HEK293 (cell line): ENCODE measurements at regions not wholly inside any gene's neighbourhood (a gene's known extent, or its start where the extent isn't known, plus 50 kb on each side); places are given as distances from the start of the nearest gene placed in this dataset.

Experiments used
- CTCF ChIA-PET: fragments of 350-600 bp; formaldehyde crosslinking; extraction: SDS; loops from one replicate; lab custom pipeline; 2021; ENCODE audit warnings: antibody characterized with exemption; lab: Yijun Ruan, JAX
- POLR2A ChIA-PET: fragments of 300-600 bp; formaldehyde crosslinking; extraction: SDS; loops from one replicate; lab custom pipeline; 2020; ENCODE audit warnings: antibody characterized with exemption, inconsistent platforms; lab: Yijun Ruan, JAX
- H3K27ac ChIP-seq: fragments of 200-500 bp; sonication (Bioruptor generic); 2 replicates; pipeline ENCODE4 v1.5.1; 2014; ENCODE audit warnings: low read depth, low read length, control low read depth, inconsistent platforms; ENCODE audit errors: extremely low read depth
- H3K36me3 ChIP-seq, 2 experiments: fragments of 200-500 bp in 1 of 2; sonication (Bioruptor generic) in 1 of 2; 1 replicate in 1 of 2; 2 replicates in 1 of 2; pipeline ENCODE4 v1.5.1; 2014 to 2017; ENCODE audit warnings: inconsistent platforms in 2 of 2, low read length in 2 of 2; ENCODE audit not compliant: control insufficient read depth in 2 of 2, insufficient read depth in 1 of 2
- H3K4me1 ChIP-seq: fragments of 200-500 bp; sonication (Bioruptor generic); 2 replicates; pipeline ENCODE4 v1.5.1; 2014; ENCODE audit warnings: mild to moderate bottlenecking, low read length, inconsistent platforms; ENCODE audit not compliant: control insufficient read depth, insufficient read depth
- H3K4me3 ChIP-seq: 2 replicates; pipeline ENCODE4 v1.5.1; 2011; ENCODE audit warnings: low read depth, mild to moderate bottlenecking, control low read depth, low read length, moderate library complexity
- H3K9me3 ChIP-seq: fragments of 200-500 bp; sonication (Bioruptor generic); 2 replicates; pipeline ENCODE4 v1.5.1; 2014; ENCODE audit warnings: low read depth, low read length, inconsistent platforms; ENCODE audit not compliant: control insufficient read depth, insufficient read depth
- EGR2 ChIP-seq: fragments of 450-650 bp; formaldehyde crosslinking; IDR thresholded peaks from 2 replicates; pipeline ENCODE4 v1.5.1; 2016; ENCODE audit warnings: low read depth, missing biosample characterization, missing genetic modification characterization
- GLI4 ChIP-seq: fragments of 450-650 bp; formaldehyde crosslinking; IDR thresholded peaks from 2 replicates; pipeline ENCODE4 v1.5.1; 2016; ENCODE audit warnings: missing biosample characterization, missing genetic modification characterization
- MEIS1 ChIP-seq: sonication (generic); formaldehyde crosslinking; IDR thresholded peaks from 2 replicates; pipeline ENCODE4 v1.8.1; 2022; ENCODE audit warnings: missing genetic modification reagents, mild to moderate bottlenecking, borderline replicate concordance
- MYNN ChIP-seq: fragments of 450-650 bp; formaldehyde crosslinking; IDR thresholded peaks from 2 replicates; pipeline ENCODE4 v1.5.1; 2016; ENCODE audit warnings: missing biosample characterization, missing genetic modification characterization, borderline replicate concordance
- SCRT2 ChIP-seq: fragments of 450-650 bp; formaldehyde crosslinking; IDR thresholded peaks from 2 replicates; pipeline ENCODE4 v1.5.1; 2016; ENCODE audit warnings: missing biosample characterization, missing genetic modification characterization
- YY1 ChIP-seq: fragments of 450-650 bp; formaldehyde crosslinking; IDR thresholded peaks from 2 replicates; pipeline ENCODE4 v1.5.1; 2018; ENCODE audit warnings: missing biosample characterization, missing genetic modification characterization
- ZBTB10 ChIP-seq: fragments of 450-650 bp; formaldehyde crosslinking; IDR thresholded peaks from 2 replicates; pipeline ENCODE4 v1.5.1; 2016; ENCODE audit warnings: missing biosample characterization, missing genetic modification characterization
- ZBTB44 ChIP-seq: fragments of 450-650 bp; IDR thresholded peaks from 2 replicates; pipeline ENCODE4 v1.5.1; 2018; ENCODE audit warnings: missing biosample characterization, mild to moderate bottlenecking, missing genetic modification characterization
- ZFHX2 ChIP-seq: fragments of 450-650 bp; formaldehyde crosslinking; conservative IDR thresholded peaks from 2 replicates; pipeline ENCODE4 v1.5.1; 2016; ENCODE audit warnings: missing biosample characterization, missing genetic modification characterization
- ZNF112 ChIP-seq: fragments of 450-650 bp; formaldehyde crosslinking; IDR thresholded peaks from 2 replicates; pipeline ENCODE4 v1.5.0; 2017; ENCODE audit warnings: missing biosample characterization, missing genetic modification characterization
- ZNF132 ChIP-seq: fragments of 450-650 bp; formaldehyde crosslinking; IDR thresholded peaks from 2 replicates; pipeline ENCODE4 v1.5.1; 2017; ENCODE audit warnings: missing biosample characterization, missing genetic modification characterization, borderline replicate concordance
- ZNF133 ChIP-seq: fragments of 450-650 bp; formaldehyde crosslinking; IDR thresholded peaks from 2 replicates; pipeline ENCODE4 v1.5.1; 2016; ENCODE audit warnings: missing biosample characterization, missing genetic modification characterization
- ZNF138 ChIP-seq: fragments of 450-650 bp; formaldehyde crosslinking; IDR thresholded peaks from 2 replicates; pipeline ENCODE4 v1.5.1; 2016; ENCODE audit warnings: missing biosample characterization, missing genetic modification characterization, borderline replicate concordance
- ZNF157 ChIP-seq: fragments of 450-650 bp; formaldehyde crosslinking; IDR thresholded peaks from 2 replicates; pipeline ENCODE4 v1.5.1; 2016; ENCODE audit warnings: missing biosample characterization, missing genetic modification characterization
- ZNF19 ChIP-seq: fragments of 450-650 bp; formaldehyde crosslinking; IDR thresholded peaks from 2 replicates; pipeline ENCODE4; 2016; ENCODE audit warnings: missing biosample characterization, missing genetic modification characterization, low read depth
- ZNF2 ChIP-seq: fragments of 450-650 bp; formaldehyde crosslinking; IDR thresholded peaks from 2 replicates; pipeline ENCODE4 v1.5.1; 2016; ENCODE audit warnings: missing biosample characterization, missing genetic modification characterization
- ZNF223 ChIP-seq: fragments of 450-650 bp; formaldehyde crosslinking; IDR thresholded peaks from 2 replicates; pipeline ENCODE4 v1.5.1; 2016; ENCODE audit warnings: missing biosample characterization, missing genetic modification characterization
- ZNF248 ChIP-seq: fragments of 450-650 bp; formaldehyde crosslinking; IDR thresholded peaks from 2 replicates; pipeline ENCODE4 v1.5.1; 2017; ENCODE audit warnings: missing biosample characterization, missing genetic modification characterization
- ZNF266 ChIP-seq: fragments of 450-650 bp; formaldehyde crosslinking; IDR thresholded peaks from 2 replicates; pipeline ENCODE4 v1.5.1; 2016; ENCODE audit warnings: missing biosample characterization, missing genetic modification characterization, low read depth
- ZNF513 ChIP-seq: fragments of 450-650 bp; IDR thresholded peaks from 2 replicates; pipeline ENCODE4 v1.5.1; 2018; ENCODE audit warnings: missing biosample characterization, missing genetic modification characterization
- ZNF596 ChIP-seq: fragments of 450-650 bp; IDR thresholded peaks from 2 replicates; pipeline ENCODE4 v1.5.0; 2018; ENCODE audit warnings: missing biosample characterization, mild to moderate bottlenecking, missing genetic modification characterization, moderate library complexity
- ZNF623 ChIP-seq: fragments of 450-650 bp; formaldehyde crosslinking; IDR thresholded peaks from 2 replicates; pipeline ENCODE4 v1.5.1; 2016; ENCODE audit warnings: missing biosample characterization, missing genetic modification characterization
- ZNF626 ChIP-seq: fragments of 450-650 bp; sonication (Bioruptor Pico); formaldehyde crosslinking; IDR thresholded peaks from 2 replicates; pipeline ENCODE4 v1.5.1; 2018; ENCODE audit warnings: missing biosample characterization, missing genetic modification characterization, inconsistent platforms
- ZNF701 ChIP-seq: fragments of 450-650 bp; formaldehyde crosslinking; IDR thresholded peaks from 2 replicates; pipeline ENCODE4 v1.5.1; 2016; ENCODE audit warnings: missing biosample characterization, missing genetic modification characterization
- ZNF704 ChIP-seq: fragments of 450-650 bp; formaldehyde crosslinking; IDR thresholded peaks from 2 replicates; pipeline ENCODE4 v1.5.1; 2016; ENCODE audit warnings: missing biosample characterization, missing genetic modification characterization
- ZNF776 ChIP-seq: fragments of 450-650 bp; formaldehyde crosslinking; IDR thresholded peaks from 2 replicates; pipeline ENCODE4 v1.5.0; 2017; ENCODE audit warnings: missing biosample characterization, missing genetic modification characterization, borderline replicate concordance
- ZNF785 ChIP-seq: fragments of 450-650 bp; formaldehyde crosslinking; IDR thresholded peaks from 2 replicates; pipeline ENCODE4 v1.5.1; 2016; ENCODE audit warnings: missing biosample characterization, missing genetic modification characterization
- ZNF792 ChIP-seq: fragments of 450-650 bp; formaldehyde crosslinking; IDR thresholded peaks from 2 replicates; pipeline ENCODE4 v1.5.1; 2016; ENCODE audit warnings: missing biosample characterization, missing genetic modification characterization
- ZXDB ChIP-seq: fragments of 450-650 bp; formaldehyde crosslinking; IDR thresholded peaks from 2 replicates; pipeline ENCODE4 v1.5.1; 2016; ENCODE audit warnings: missing biosample characterization, missing genetic modification characterization

GRCh38 chr16:74020095-74020670 lies 276.4 kb upstream of the PSMD7 start:
- Histone ChIP-seq H3K4me1 (no peaks in the 10 kb centered on the region), H3K4me3 (no peak overlapping the region), H3K27ac (no peak overlapping the region), H3K36me3 (no peaks in the 10 kb centered on the region), H3K9me3 (no peaks in the 10 kb centered on the region)
- TF ChIP-seq ZNF701 (tag by site-specific recombination) (no peak), ZNF266 (tag by site-specific recombination) (no peak), ZNF776 (tag by site-specific recombination) (no peak), ZNF792 (tag by site-specific recombination) (no peak), ZNF157 (tag by site-specific recombination) (no peak), YY1 (tag by site-specific recombination) (no peak), MYNN (tag by site-specific recombination) (no peak), ZBTB44 (tag by site-specific recombination) (no peak), ZNF138 (no peak), ZFHX2 (tag by site-specific recombination) (no peak), ZNF626 (tag by site-specific recombination) (no peak), ZNF133 (no peak), ZNF112 (tag by site-specific recombination) (no peak)
- ChIA-PET CTCF (interaction anchor here (0.6 kb wide), 2 partner anchors 15 to 85 kb away, joined by 3 read pairs; no protein-coding TSS in a partner anchor), POLR2A (no interaction called here)

GRCh38 chr16:74019612-74020011 lies 277.0 kb upstream of the PSMD7 start:
- H3K4me3 ChIP-seq, result no peak overlapping the region
- no peak overlapping the region for H3K27ac ChIP-seq
- TF ChIP-seq ZNF596 (tag by site-specific recombination), result no peak
- TF ChIP-seq EGR2 (tag by site-specific recombination), result no peak
- TF ChIP-seq ZNF2 (tag by site-specific recombination), result no peak
- no peak for TF ChIP-seq MEIS1
- no peak for TF ChIP-seq ZNF785 (tag by site-specific recombination)
- TF ChIP-seq ZNF513, result no peak
- no peak for TF ChIP-seq ZNF248 (tag by site-specific recombination)
- no peak for TF ChIP-seq ZNF132 (tag by site-specific recombination)
- TF ChIP-seq SCRT2 (tag by site-specific recombination), result no peak
- no peak for TF ChIP-seq ZNF223 (tag by site-specific recombination)
- TF ChIP-seq ZNF704, result no peak
- no peak for TF ChIP-seq ZNF623 (tag by site-specific recombination)
- TF ChIP-seq ZBTB10 (tag by site-specific recombination), result no peak
- TF ChIP-seq ZNF19 (tag by site-specific recombination), result no peak
- no peak for TF ChIP-seq GLI4 (tag by site-specific recombination)
- no peak for TF ChIP-seq ZNF776 (tag by site-specific recombination)
- no peak for TF ChIP-seq ZXDB (tag by site-specific recombination)
- H3K9me3 ChIP-seq, result no peaks in the 10 kb centered on the region
- no peaks in the 10 kb centered on the region for H3K36me3 ChIP-seq
- CTCF ChIA-PET, result interaction anchor here (0.6 to 1.7 kb wide), 3 partner anchors 16 to 88 kb away, joined by 3 to 4 read pairs (median 3); no protein-coding TSS in a partner anchor
- POLR2A ChIA-PET, result no interaction called here
- no peaks in the 10 kb centered on the region for H3K4me1 ChIP-seq
